ENCODE measurements at regions not wholly inside any gene's neighbourhood (a gene's known extent, or its start where the extent isn't known, plus 50 kb on each side); places are given as distances from the start of the nearest gene placed in this dataset.

DNA sequence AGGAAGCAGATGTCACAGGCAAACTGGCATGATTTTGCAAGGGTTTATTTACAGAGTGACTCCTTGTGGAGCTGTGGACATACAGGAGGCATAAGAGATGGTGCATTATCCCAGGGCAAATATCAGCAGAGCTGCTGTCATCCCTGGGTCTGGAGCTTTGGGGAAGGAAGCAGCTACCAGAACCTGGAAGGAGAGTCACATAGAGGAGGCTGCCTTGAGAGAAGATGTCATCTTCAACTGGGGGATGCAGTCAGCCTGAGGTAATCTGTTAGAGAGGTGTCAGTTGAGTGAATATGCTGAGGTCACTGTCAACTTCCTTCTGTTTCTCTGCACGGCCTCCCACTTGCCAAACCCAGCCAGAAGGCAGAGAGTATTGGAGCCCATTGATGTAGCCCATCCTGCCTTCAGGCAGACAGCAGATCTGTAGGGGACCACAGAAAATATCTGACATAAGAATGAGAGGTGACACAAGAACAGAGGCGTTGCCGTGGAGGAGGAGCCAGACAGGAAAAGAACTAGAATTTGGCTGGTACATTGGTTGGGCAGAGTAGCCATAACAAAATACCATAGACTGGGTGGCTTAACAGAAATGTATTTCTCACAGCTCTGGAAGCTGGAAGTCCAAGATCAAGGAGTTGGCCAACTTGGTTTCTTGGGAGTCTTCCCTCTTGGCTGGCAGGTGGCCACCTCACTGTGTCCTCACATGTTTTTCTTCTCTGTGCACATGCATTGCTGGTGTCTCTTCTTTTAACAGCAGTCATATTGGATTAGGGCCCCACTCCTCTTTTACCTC is 102.8 kb downstream of the SNX18 start:
- Mint-ChIP-seq H3K9me3 (no peaks in the 10 kb centered on the region), H3K4me3 (peak overlapping the region; percentile 1), H3K4me1 (peaks cover 37 to 38% of the 10 kb centered on the region in 2 donors), H3K27me3 (ENCODE audit: low read depth in 2 of 2) (no peaks in the 10 kb centered on the region), H3K36me3 (no peaks in the 10 kb centered on the region), H3K27ac (peak overlapping the region; percentile 55 to 74)
- Histone ChIP-seq H3K36me3 (ENCODE audit: control insufficient read depth, insufficient read depth, low read length) (no peaks in the 10 kb centered on the region), H3K27ac (ENCODE audit: low read length) (no peak overlapping the region), H3K4me1 (ENCODE audit: control insufficient read depth, insufficient read depth, low read length) (peaks cover 8% of the 10 kb centered on the region), H3K4me3 (ENCODE audit: low read length) (no peak overlapping the region), H3K9me3 (ENCODE audit: control insufficient read depth, insufficient read depth, low read length) (no peaks in the 10 kb centered on the region), H3K27me3 (ENCODE audit: control insufficient read depth, insufficient read depth, low read length) (no peaks in the 10 kb centered on the region)
- TF ChIP-seq, protein P1, sequence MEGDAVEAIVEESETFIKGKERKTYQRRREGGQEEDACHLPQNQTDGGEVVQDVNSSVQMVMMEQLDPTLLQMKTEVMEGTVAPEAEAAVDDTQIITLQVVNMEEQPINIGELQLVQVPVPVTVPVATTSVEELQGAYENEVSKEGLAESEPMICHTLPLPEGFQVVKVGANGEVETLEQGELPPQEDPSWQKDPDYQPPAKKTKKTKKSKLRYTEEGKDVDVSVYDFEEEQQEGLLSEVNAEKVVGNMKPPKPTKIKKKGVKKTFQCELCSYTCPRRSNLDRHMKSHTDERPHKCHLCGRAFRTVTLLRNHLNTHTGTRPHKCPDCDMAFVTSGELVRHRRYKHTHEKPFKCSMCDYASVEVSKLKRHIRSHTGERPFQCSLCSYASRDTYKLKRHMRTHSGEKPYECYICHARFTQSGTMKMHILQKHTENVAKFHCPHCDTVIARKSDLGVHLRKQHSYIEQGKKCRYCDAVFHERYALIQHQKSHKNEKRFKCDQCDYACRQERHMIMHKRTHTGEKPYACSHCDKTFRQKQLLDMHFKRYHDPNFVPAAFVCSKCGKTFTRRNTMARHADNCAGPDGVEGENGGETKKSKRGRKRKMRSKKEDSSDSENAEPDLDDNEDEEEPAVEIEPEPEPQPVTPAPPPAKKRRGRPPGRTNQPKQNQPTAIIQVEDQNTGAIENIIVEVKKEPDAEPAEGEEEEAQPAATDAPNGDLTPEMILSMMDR (IDR thresholded peaks at IDR 0.05) = no peak
- ATAC-seq = peak; percentile 76 to 88 (median 87)
- 52% methylated on average over 3 of the region's 3 CpGs for WGBS (ENCODE audit: insufficient coverage)
- peak in 1 of 2 donors; percentile 13 for DNase-seq
- intact Hi-C loops (cut with micrococcal nuclease) = no loop called here

DNA sequence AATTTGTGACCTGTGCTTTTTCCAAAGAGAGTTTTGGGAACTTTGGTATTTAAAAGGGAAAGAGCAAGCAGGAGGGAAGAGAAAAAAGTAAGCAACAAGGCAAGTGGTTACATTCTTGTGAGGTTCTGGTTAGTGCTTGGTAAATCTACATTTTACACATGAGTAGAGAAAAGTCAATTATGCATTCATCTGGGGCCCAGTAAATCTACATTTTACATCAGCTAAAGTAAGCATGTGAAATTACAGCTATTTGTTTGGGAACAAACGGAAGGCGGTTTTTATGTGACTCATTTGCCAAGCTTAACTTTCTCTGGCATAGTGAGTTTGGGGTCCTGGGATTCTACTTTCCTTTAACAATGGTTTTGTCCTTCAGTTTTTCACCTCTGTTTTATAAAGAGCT is 102.2 kb downstream of the SNX18 start:
- Mint-ChIP-seq H3K27me3 (ENCODE audit: low read depth in 2 of 2) (no peaks in the 10 kb centered on the region), H3K27ac (peak overlapping the region; percentile 55 to 74), H3K4me1 (peaks cover 38 to 41% of the 10 kb centered on the region in 2 donors), H3K9me3 (no peaks in the 10 kb centered on the region), H3K36me3 (no peaks in the 10 kb centered on the region), H3K4me3 (peak overlapping the region; percentile 1)
- no peaks in the 10 kb centered on the region for H3K36me3 ChIP-seq (ENCODE audit: control insufficient read depth, insufficient read depth, low read length)
- ATAC-seq (no peak), DNase-seq (no peak)
- no peak overlapping the region for H3K4me3 ChIP-seq (ENCODE audit: low read length)
- TF ChIP-seq, protein P1 (IDR thresholded peaks at IDR 0.05) = no peak
- H3K27ac ChIP-seq (ENCODE audit: low read length) = no peak overlapping the region
- H3K27me3 ChIP-seq (ENCODE audit: control insufficient read depth, insufficient read depth, low read length) = no peaks in the 10 kb centered on the region
- intact Hi-C loops (cut with micrococcal nuclease) = no loop called here
- WGBS (ENCODE audit: insufficient coverage) = 94% methylated on average over 2 of the region's 2 CpGs
- H3K9me3 ChIP-seq (ENCODE audit: control insufficient read depth, insufficient read depth, low read length) = no peaks in the 10 kb centered on the region
- peaks cover 8% of the 10 kb centered on the region for H3K4me1 ChIP-seq (ENCODE audit: control insufficient read depth, insufficient read depth, low read length)

DNA sequence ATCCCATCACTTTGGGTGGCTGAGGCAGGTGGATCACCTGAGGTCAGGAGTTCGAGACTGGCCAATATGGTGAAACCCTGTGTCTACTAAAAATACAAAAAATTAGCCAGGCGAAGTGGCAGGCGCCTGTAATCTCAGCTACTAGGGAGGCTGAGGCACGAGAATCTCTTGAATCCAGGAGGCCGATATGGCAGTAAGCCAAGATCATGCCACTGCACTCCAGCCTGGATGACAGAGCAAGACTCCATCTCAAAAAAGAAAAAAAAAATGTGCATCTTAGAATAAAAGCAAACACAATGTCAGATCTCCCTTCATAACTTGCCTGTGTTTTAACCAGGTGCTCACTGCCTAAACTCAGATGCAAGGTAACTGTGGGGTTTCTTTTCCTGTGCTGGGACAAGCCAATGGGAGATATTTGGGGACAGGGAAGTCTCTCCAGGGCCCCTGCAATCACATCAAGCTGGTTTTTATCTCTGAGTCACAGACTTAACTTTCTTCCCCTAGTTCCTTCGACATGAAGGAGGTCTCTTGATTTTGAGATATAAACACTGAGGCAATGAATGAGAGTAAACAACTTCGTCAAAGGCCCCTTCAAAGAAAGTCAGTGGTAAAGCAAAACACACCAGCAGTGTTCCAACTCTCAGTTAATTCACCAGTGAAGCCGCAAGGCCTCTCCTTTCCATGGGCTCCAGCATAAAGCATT is 99.1 kb downstream of the SNX18 start:
- no peaks in the 10 kb centered on the region for H3K27me3 Mint-ChIP-seq (ENCODE audit: low read depth in 2 of 2)
- H3K4me1 Mint-ChIP-seq = peaks cover 35 to 45% of the 10 kb centered on the region in 2 donors
- Histone ChIP-seq H3K4me1 (ENCODE audit: control insufficient read depth, insufficient read depth, low read length) (peaks cover 8% of the 10 kb centered on the region), H3K27ac (ENCODE audit: low read length) (no peak overlapping the region), H3K27me3 (ENCODE audit: control insufficient read depth, insufficient read depth, low read length) (no peaks in the 10 kb centered on the region), H3K36me3 (ENCODE audit: control insufficient read depth, insufficient read depth, low read length) (no peaks in the 10 kb centered on the region), H3K9me3 (ENCODE audit: control insufficient read depth, insufficient read depth, low read length) (no peaks in the 10 kb centered on the region), H3K4me3 (ENCODE audit: low read length) (no peak overlapping the region)
- no peaks in the 10 kb centered on the region for H3K36me3 Mint-ChIP-seq
- H3K4me3 Mint-ChIP-seq = no peak overlapping the region
- ATAC-seq (no peak), DNase-seq (no peak)
- TF ChIP-seq, protein P1 (IDR thresholded peaks at IDR 0.05) = no peak
- H3K9me3 Mint-ChIP-seq = no peaks in the 10 kb centered on the region
- 88% methylated on average over 7 of the region's 8 CpGs for WGBS (ENCODE audit: insufficient coverage)
- no peak overlapping the region for H3K27ac Mint-ChIP-seq
- intact Hi-C loops (cut with micrococcal nuclease) = no loop called here
